Uterus (tissue), 3 donors: ENCODE measurements at regions not wholly inside any gene's neighbourhood (a gene's known extent, or its start where the extent isn't known, plus 50 kb on each side); places are given as distances from the start of the nearest gene placed in this dataset.

Experiments used
- DNase-seq, 2 donors: peaks; one replicate each; pipeline ENCODE4 v3.0.0-alpha.2; 2019 to 2020
- H3K27ac ChIP-seq, 2 donors: fragments of 200-600 bp; sonication (generic); 1 replicate in 1 of 2; 2 replicates in 1 of 2; pipeline ENCODE4 v1.5.1; 2016 to 2018
- H3K27me3 ChIP-seq, 2 donors: fragments of 200-600 bp; sonication (generic); one replicate each; pipeline ENCODE4 v1.5.1; 2018 to 2019; ENCODE audit warnings: control low read depth in 1 of 2
- H3K36me3 ChIP-seq, 2 donors: fragments of 200-600 bp; sonication (generic); one replicate each; pipeline ENCODE4 v1.5.1; 2019; ENCODE audit warnings: control low read depth in 1 of 2
- H3K4me1 ChIP-seq, 2 donors: fragments of 200-600 bp; sonication (generic); one replicate each; pipeline ENCODE4 v1.5.1; 2018 to 2019; ENCODE audit warnings: control low read depth in 1 of 2
- H3K4me3 ChIP-seq, 2 donors: fragments of 200-600 bp; sonication (generic); 1 replicate in 1 of 2; 2 replicates in 1 of 2; pipeline ENCODE4 v1.5.1; 2018 to 2019; ENCODE audit warnings: mild to moderate bottlenecking in 1 of 2
- H3K9me3 ChIP-seq, 2 donors: fragments of 200-600 bp; sonication (generic); one replicate each; pipeline ENCODE4 v1.5.1; 2019; ENCODE audit warnings: control low read depth in 1 of 2
- CTCF ChIP-seq, 4 experiments: fragments of 200-600 bp in 2 of 4; fragments of 450-650 bp in 2 of 4; sonication (generic) in 2 of 4; IDR thresholded peaks; one replicate each; pipeline ENCODE4 v1.5.1; 2016 to 2019; ENCODE audit warnings: antibody characterized with exemption in 4 of 4, mild to moderate bottlenecking in 2 of 4, moderate library complexity in 1 of 4
- POLR2A ChIP-seq, 2 donors: fragments of 450-650 bp; IDR thresholded peaks; one replicate each; pipeline ENCODE4 v1.6.1; 2016; ENCODE audit warnings: antibody characterized with exemption in 2 of 2, mild to moderate bottlenecking in 1 of 2, moderate library complexity in 1 of 2
- intact Hi-C: fragments of 100-400 bp; cut with DNase I; formaldehyde crosslinking; loops from one replicate; pipeline ENCODE4 v1.15.1; 2023; ENCODE audit warnings: low total_unique reads
- donor health status: DM: yes; HTN: yes; CAD: no.

DNA sequence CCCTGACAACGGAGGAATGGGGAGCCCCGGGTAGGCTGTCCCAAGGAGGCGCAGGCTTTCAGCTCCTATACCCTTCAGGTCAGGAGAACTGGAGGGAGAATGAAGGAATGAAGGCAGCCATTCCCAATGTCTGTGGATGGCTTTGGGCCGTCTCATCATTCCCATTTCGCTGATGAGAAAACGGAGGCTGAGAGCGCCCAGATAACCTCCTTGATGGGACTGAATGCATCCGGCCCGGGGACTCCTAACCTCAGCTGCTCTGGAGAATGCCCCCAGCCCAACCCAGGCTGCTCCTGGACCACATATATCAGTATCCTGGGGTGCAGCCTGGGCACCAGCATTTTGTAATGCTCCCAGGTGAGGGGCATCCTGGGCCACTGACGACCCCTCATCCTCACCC is 52.6 kb upstream of the RNU6ATAC start:
- no peak for DNase-seq
- no peak overlapping the region for H3K27ac ChIP-seq
- H3K36me3 ChIP-seq = no peaks in the 10 kb centered on the region
- H3K27me3 ChIP-seq = no peaks in the 10 kb centered on the region
- intact Hi-C loops = no loop called here
- no peak overlapping the region for H3K4me3 ChIP-seq
- TF ChIP-seq POLR2A (IDR thresholded peaks at IDR 0.05) = no peak
- no peak for TF ChIP-seq CTCF (IDR thresholded peaks at IDR 0.05)
- no peaks in the 10 kb centered on the region for H3K4me1 ChIP-seq
- H3K9me3 ChIP-seq = no peaks in the 10 kb centered on the region

- no peak for DNase-seq
- no peak overlapping the region for H3K4me3 ChIP-seq
- intact Hi-C loops = no loop called here
- no peaks in the 10 kb centered on the region for H3K36me3 ChIP-seq
- no peak overlapping the region for H3K27ac ChIP-seq
- H3K9me3 ChIP-seq = no peaks in the 10 kb centered on the region
- no peaks in the 10 kb centered on the region for H3K27me3 ChIP-seq
- no peak for TF ChIP-seq POLR2A (IDR thresholded peaks at IDR 0.05)
- no peak for TF ChIP-seq CTCF (IDR thresholded peaks at IDR 0.05)
- H3K4me1 ChIP-seq = no peaks in the 10 kb centered on the region
These were observed 53.3 kb upstream of the RNU6ATAC start for GRCh38 chr9:134217431-134218210.

DNA sequence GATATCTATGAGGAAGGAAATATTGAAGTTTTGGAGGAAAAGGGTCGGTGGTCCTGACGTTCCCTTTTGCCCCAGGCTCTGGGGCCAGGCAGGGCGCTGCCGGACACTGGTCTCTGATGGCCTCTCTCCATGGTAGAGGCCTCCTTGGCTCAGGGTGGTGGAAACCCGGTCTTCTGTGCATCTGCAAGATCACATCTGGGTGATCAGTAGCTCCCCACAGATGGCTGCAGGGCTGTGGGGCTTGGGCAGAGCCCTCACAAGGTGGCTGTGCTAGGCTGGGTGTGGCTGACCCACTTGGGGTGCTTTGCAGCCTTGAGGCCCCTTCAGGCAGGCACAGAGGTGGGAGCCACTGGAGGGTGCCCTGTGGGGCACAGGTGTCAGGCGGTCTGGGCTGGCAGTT is 53.9 kb upstream of the RNU6ATAC start:
- TF ChIP-seq CTCF (IDR thresholded peaks at IDR 0.05) (no peak), POLR2A (IDR thresholded peaks at IDR 0.05) (no peak)
- Histone ChIP-seq H3K4me1 (no peaks in the 10 kb centered on the region), H3K27me3 (no peaks in the 10 kb centered on the region), H3K4me3 (no peak overlapping the region), H3K9me3 (no peaks in the 10 kb centered on the region), H3K36me3 (no peaks in the 10 kb centered on the region), H3K27ac (no peak overlapping the region)
- intact Hi-C loops = no loop called here
- DNase-seq = no peak

- no peaks in the 10 kb centered on the region for H3K36me3 ChIP-seq
- H3K27me3 ChIP-seq = no peaks in the 10 kb centered on the region
- peak in 1 of 2 donors; percentile 15 for DNase-seq
- H3K9me3 ChIP-seq = no peaks in the 10 kb centered on the region
- H3K27ac ChIP-seq = no peak overlapping the region
- intact Hi-C loops = no loop called here
- TF ChIP-seq CTCF (IDR thresholded peaks at IDR 0.05) = no peak
- TF ChIP-seq POLR2A (IDR thresholded peaks at IDR 0.05) = no peak
- no peaks in the 10 kb centered on the region for H3K4me1 ChIP-seq
- no peak overlapping the region for H3K4me3 ChIP-seq
These were observed 55.3 kb upstream of the RNU6ATAC start for GRCh38 chr9:134219646-134220060.

DNA sequence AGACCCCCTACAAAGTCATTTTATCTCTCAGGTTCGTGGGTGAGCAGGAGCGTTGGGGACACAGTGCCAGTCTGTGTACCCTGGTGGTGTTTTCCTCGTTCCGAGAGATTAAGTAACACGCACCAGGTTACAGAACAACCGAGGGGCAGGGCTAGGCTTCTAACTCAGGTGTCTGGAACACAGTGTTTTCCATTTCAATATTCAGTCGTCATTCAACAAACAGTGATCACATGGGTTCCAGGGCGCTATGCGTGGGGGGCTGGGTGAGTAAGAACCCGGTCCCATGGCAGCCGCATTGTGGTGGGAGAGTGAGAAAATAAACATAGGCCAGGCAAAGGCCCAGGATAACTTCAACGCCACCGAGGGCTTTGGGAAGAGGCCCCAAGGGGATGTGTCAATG is 55.9 kb upstream of the RNU6ATAC start:
- intact Hi-C loops = no loop called here

More for the DNA sequence above, 55.9 kb upstream of the RNU6ATAC start:
- no peaks in the 10 kb centered on the region for H3K4me1 ChIP-seq
- no peaks in the 10 kb centered on the region for H3K9me3 ChIP-seq
- TF ChIP-seq CTCF (IDR thresholded peaks at IDR 0.05) (no peak), POLR2A (IDR thresholded peaks at IDR 0.05) (no peak)
- no peaks in the 10 kb centered on the region for H3K27me3 ChIP-seq
- no peak overlapping the region for H3K4me3 ChIP-seq
- no peak for DNase-seq
- no peak overlapping the region for H3K27ac ChIP-seq
- H3K36me3 ChIP-seq = no peaks in the 10 kb centered on the region
